Pancreas (tissue), 10 donors: ENCODE measurements at regions not wholly inside any gene's neighbourhood (a gene's known extent, or its start where the extent isn't known, plus 50 kb on each side); places are given as distances from the start of the nearest gene placed in this dataset.
"Not testable (repeated sequence)": the region's sequence is repeated elsewhere in the genome, so short reads cannot be mapped to it uniquely, and the experiment has no call there.

Experiments used
- ATAC-seq, 4 donors: fragments of 200-7000 bp; cut with Tn5 transposase; one replicate each; pipeline versions ENCODE4 v1.8.0 to v1.9.1; 2020; ENCODE audit warnings: mild to moderate bottlenecking in 4 of 4, moderate library complexity in 4 of 4
- DNase-seq, 6 donors: peaks; one replicate each; pipeline ENCODE4 v3.0.0-alpha.2; 2020
- FAIRE-seq: peaks from 2 replicates; lab custom pipeline; 2012; peaks lifted over from hg19 to GRCh38; lab: Jason Lieb, UNC
- H3K27ac ChIP-seq, 4 donors: fragments of 200-600 bp; sonication (generic); 1 replicate in 3 of 4; 2 replicates in 1 of 4; pipeline versions ENCODE4 v1.5.0 to v1.8.0; 2020
- H3K27me3 ChIP-seq, 4 donors: fragments of 200-600 bp; one replicate each; pipeline ENCODE4 v1.8.0; 2021
- H3K36me3 ChIP-seq, 3 donors: fragments of 200-600 bp; sonication (generic) in 1 of 3; one replicate each; pipeline versions ENCODE4 v1.5.0 to v1.8.0; 2020 to 2021
- H3K4me1 ChIP-seq, 3 donors: fragments of 200-600 bp; one replicate each; pipeline ENCODE4 v1.8.0; 2021
- H3K4me3 ChIP-seq, 4 donors: fragments of 200-600 bp; sonication (generic) in 2 of 4; one replicate each; pipeline versions ENCODE4 v1.5.0 to v1.8.0; 2020 to 2021
- H3K9me3 ChIP-seq, 4 donors: fragments of 200-600 bp; one replicate each; pipeline ENCODE4 v1.8.0; 2021
- CTCF ChIP-seq, 4 donors: fragments of 200-600 bp; sonication (generic) in 3 of 4; IDR thresholded peaks; one replicate each; pipeline versions ENCODE4 v1.5.0 to v1.8.0; 2021; ENCODE audit warnings: antibody characterized with exemption in 4 of 4
- WGBS, 2 donors: extraction: QIAGEN DNeasy Blood & Tissue Kit; methylation state at CpG; one replicate each; pipeline ENCODE4 v1.1.7; 2013; 5-methylcytosine and 5-hydroxymethylcytosine counted together
- intact Hi-C, 3 donors: fragments of 100-400 bp; cut with DNase I; formaldehyde crosslinking; loops; one replicate each; pipeline versions ENCODE4 v1.11.1 to v1.14.2; 2022
- donor health status: healthy with polysubstance abuse.
- donor health status: DM: no; HTN: no; CAD: no; lungs with moderate emphysema.
- donor health status: DM: no; HTN: no; CAD: no.
- donor health status: control.
- donor health status: control.
- donor health status: Bipolar disorder and iron deficiency.
- donor health status: DM: yes; HTN: yes; CAD: no.
- donor health status: DM: no; HTN: no; CAD: no.
- donor health status: DM: no; HTN: no; CAD: no.
- donor health status: DM: yes; HTN: yes; CAD: no.

GRCh38 chr7:66452165-66452564, 176.5 kb upstream of the KCTD7 start:
- no peak overlapping the region for H3K27ac ChIP-seq
- ATAC-seq = peak in 2 of 4 donors; percentile 51 to 70
- no peaks in the 10 kb centered on the region for H3K9me3 ChIP-seq
- TF ChIP-seq CTCF (IDR thresholded peaks at IDR 0.05) = no peak
- H3K4me1 ChIP-seq = no peaks in the 10 kb centered on the region
- H3K4me3 ChIP-seq = no peak overlapping the region
- no peak for DNase-seq
- FAIRE-seq = no peak
- intact Hi-C loops = no loop called here
- no peaks in the 10 kb centered on the region for H3K36me3 ChIP-seq
- WGBS, 2 donors = 91 to 95% methylated on average over 2 of the region's 2 CpGs
- no peaks in the 10 kb centered on the region for H3K27me3 ChIP-seq

GRCh38 chr7:66453340-66453739, 175.3 kb upstream of the KCTD7 start:
- H3K4me3 ChIP-seq = no peak overlapping the region
- WGBS, 2 donors = 95 to 96% methylated on average over 6 of the region's 6 CpGs
- intact Hi-C loops = no loop called here
- no peak overlapping the region for H3K27ac ChIP-seq
- FAIRE-seq (no peak), DNase-seq (no peak), ATAC-seq (no peak)
- no peaks in the 10 kb centered on the region for H3K4me1 ChIP-seq
- TF ChIP-seq CTCF (IDR thresholded peaks at IDR 0.05) = no peak
- no peaks in the 10 kb centered on the region for H3K36me3 ChIP-seq
- no peaks in the 10 kb centered on the region for H3K27me3 ChIP-seq
- no peaks in the 10 kb centered on the region for H3K9me3 ChIP-seq

- Histone ChIP-seq H3K4me3 (no peak overlapping the region), H3K36me3 (no peaks in the 10 kb centered on the region), H3K4me1 (no peaks in the 10 kb centered on the region), H3K9me3 (no peaks in the 10 kb centered on the region), H3K27ac (no peak overlapping the region), H3K27me3 (no peaks in the 10 kb centered on the region)
- ATAC-seq (no peak), FAIRE-seq (no peak), DNase-seq (no peak)
- 91 to 94% methylated on average over 5 of the region's 5 CpGs for WGBS, 2 donors
- intact Hi-C loops = no loop called here
- no peak for TF ChIP-seq CTCF (IDR thresholded peaks at IDR 0.05)
These were observed 174.0 kb upstream of the KCTD7 start for GRCh38 chr7:66454600-66455225.

GRCh38 chr7:66455432-66455831, 173.2 kb upstream of the KCTD7 start:
- H3K27me3 ChIP-seq, H3K36me3 ChIP-seq, H3K9me3 ChIP-seq, H3K4me3 ChIP-seq, DNase-seq, H3K27ac ChIP-seq, FAIRE-seq, H3K4me1 ChIP-seq, intact Hi-C loops, ATAC-seq: not testable (repeated sequence)
- 100% methylated on average over 1 of the region's 1 CpG; no CpG with 5 or more reads in 1 of the 2 donors for WGBS, 2 donors

GRCh38 chr7:66456431-66456830, 172.2 kb upstream of the KCTD7 start:
- H3K27ac ChIP-seq, H3K4me1 ChIP-seq, H3K27me3 ChIP-seq, DNase-seq, H3K4me3 ChIP-seq, intact Hi-C loops, FAIRE-seq, H3K36me3 ChIP-seq, H3K9me3 ChIP-seq, ATAC-seq: not testable (repeated sequence)
- 70 to 73% methylated on average over 2 of the region's 2 CpGs for WGBS, 2 donors

GRCh38 chr7:66458991-66459390, 169.7 kb upstream of the KCTD7 start:
- H3K27me3 ChIP-seq, DNase-seq, ATAC-seq, H3K9me3 ChIP-seq, H3K36me3 ChIP-seq, FAIRE-seq, H3K4me3 ChIP-seq, intact Hi-C loops, H3K4me1 ChIP-seq, H3K27ac ChIP-seq: not testable (repeated sequence)
- WGBS, 2 donors = 87 to 92% methylated on average over 5 of the region's 5 CpGs

- 79 to 83% methylated on average over 5 of the region's 5 CpGs for WGBS, 2 donors
These were observed 168.8 kb upstream of the KCTD7 start for GRCh38 chr7:66459783-66460413.

More at GRCh38 chr7:66459783-66460413, 168.8 kb upstream of the KCTD7 start:
- H3K4me1 ChIP-seq, DNase-seq, H3K9me3 ChIP-seq, H3K27me3 ChIP-seq, intact Hi-C loops, H3K4me3 ChIP-seq, H3K36me3 ChIP-seq, H3K27ac ChIP-seq, ATAC-seq, FAIRE-seq: not testable (repeated sequence)
